ENCODE measurements at regions not wholly inside any gene's neighbourhood (a gene's known extent, or its start where the extent isn't known, plus 50 kb on each side); places are given as distances from the start of the nearest gene placed in this dataset.

- POLR2A ChIA-PET: no interaction called here
- no peaks in the 10 kb centered on the region for H3K9me3 ChIP-seq (ENCODE audit: control insufficient read depth, insufficient read depth, low read depth, low read length)
- no peaks in the 10 kb centered on the region for H3K36me3 ChIP-seq (ENCODE audit: control insufficient read depth in 2 of 2, insufficient read depth in 1 of 2, low read length in 2 of 2)
- no peak overlapping the region for H3K27ac ChIP-seq (ENCODE audit: extremely low read depth, low read depth, low read length)
- TF ChIP-seq, protein P1, sequence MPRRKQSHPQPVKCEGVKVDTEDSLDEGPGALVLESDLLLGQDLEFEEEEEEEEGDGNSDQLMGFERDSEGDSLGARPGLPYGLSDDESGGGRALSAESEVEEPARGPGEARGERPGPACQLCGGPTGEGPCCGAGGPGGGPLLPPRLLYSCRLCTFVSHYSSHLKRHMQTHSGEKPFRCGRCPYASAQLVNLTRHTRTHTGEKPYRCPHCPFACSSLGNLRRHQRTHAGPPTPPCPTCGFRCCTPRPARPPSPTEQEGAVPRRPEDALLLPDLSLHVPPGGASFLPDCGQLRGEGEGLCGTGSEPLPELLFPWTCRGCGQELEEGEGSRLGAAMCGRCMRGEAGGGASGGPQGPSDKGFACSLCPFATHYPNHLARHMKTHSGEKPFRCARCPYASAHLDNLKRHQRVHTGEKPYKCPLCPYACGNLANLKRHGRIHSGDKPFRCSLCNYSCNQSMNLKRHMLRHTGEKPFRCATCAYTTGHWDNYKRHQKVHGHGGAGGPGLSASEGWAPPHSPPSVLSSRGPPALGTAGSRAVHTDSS (tag by site-specific recombination; IDR thresholded peaks at IDR 0.05): no peak
- TF ChIP-seq ZFP3 (tag by site-specific recombination; IDR thresholded peaks at IDR 0.05; ENCODE audit: low read depth): no peak
- no peak for TF ChIP-seq ZNF2 (tag by site-specific recombination; IDR thresholded peaks at IDR 0.05)
- no peak for TF ChIP-seq ZNF24 (tag by site-specific recombination; IDR thresholded peaks at IDR 0.05)
- no peak for TF ChIP-seq ZNF292 (tag by site-specific recombination; IDR thresholded peaks at IDR 0.05; ENCODE audit: borderline replicate concordance, low read depth)
- no peak overlapping the region for H3K4me3 ChIP-seq (ENCODE audit: low read depth, low read length)
- CTCF ChIA-PET: no interaction called here
- H3K4me1 ChIP-seq (ENCODE audit: control insufficient read depth, insufficient read depth, low read length): no peaks in the 10 kb centered on the region
Observed at GRCh38 chr2:192443831-192444230, 249.1 kb upstream of the TMEFF2 start.

- ChIA-PET POLR2A (no interaction called here), CTCF (no interaction called here)
- no peak overlapping the region for H3K4me3 ChIP-seq (ENCODE audit: low read depth, low read length)
- no peak overlapping the region for H3K27ac ChIP-seq (ENCODE audit: extremely low read depth, low read depth, low read length)
- H3K36me3 ChIP-seq (ENCODE audit: control insufficient read depth in 2 of 2, insufficient read depth in 1 of 2, low read length in 2 of 2): no peaks in the 10 kb centered on the region
- H3K4me1 ChIP-seq (ENCODE audit: control insufficient read depth, insufficient read depth, low read length): no peaks in the 10 kb centered on the region
- no peaks in the 10 kb centered on the region for H3K9me3 ChIP-seq (ENCODE audit: control insufficient read depth, insufficient read depth, low read depth, low read length)
- TF ChIP-seq ZNF311 (tag by site-specific recombination; IDR thresholded peaks at IDR 0.05; ENCODE audit: borderline replicate concordance): no peak
- no peak for TF ChIP-seq ZNF600 (tag by site-specific recombination; IDR thresholded peaks at IDR 0.05)
- TF ChIP-seq ZNF2 (tag by site-specific recombination; IDR thresholded peaks at IDR 0.05): no peak
- no peak for TF ChIP-seq ZNF501 (tag by site-specific recombination; IDR thresholded peaks at IDR 0.05)
- TF ChIP-seq ZNF677 (tag by site-specific recombination; IDR thresholded peaks at IDR 0.05): no peak
Observed at GRCh38 chr2:192438239-192438638, 243.5 kb upstream of the TMEFF2 start.

GRCh38 chr2:192437653-192438052 lies 242.9 kb upstream of the TMEFF2 start:
- H3K36me3 ChIP-seq (ENCODE audit: control insufficient read depth in 2 of 2, insufficient read depth in 1 of 2, low read length in 2 of 2): no peaks in the 10 kb centered on the region
- no peaks in the 10 kb centered on the region for H3K4me1 ChIP-seq (ENCODE audit: control insufficient read depth, insufficient read depth, low read length)
- H3K9me3 ChIP-seq (ENCODE audit: control insufficient read depth, insufficient read depth, low read depth, low read length): no peaks in the 10 kb centered on the region
- H3K27ac ChIP-seq (ENCODE audit: extremely low read depth, low read depth, low read length): no peak overlapping the region
- POLR2A ChIA-PET: no interaction called here
- TF ChIP-seq ZNF529 (tag by site-specific recombination; IDR thresholded peaks at IDR 0.05; ENCODE audit: insufficient replicate concordance): no peak
- TF ChIP-seq, protein P2, sequence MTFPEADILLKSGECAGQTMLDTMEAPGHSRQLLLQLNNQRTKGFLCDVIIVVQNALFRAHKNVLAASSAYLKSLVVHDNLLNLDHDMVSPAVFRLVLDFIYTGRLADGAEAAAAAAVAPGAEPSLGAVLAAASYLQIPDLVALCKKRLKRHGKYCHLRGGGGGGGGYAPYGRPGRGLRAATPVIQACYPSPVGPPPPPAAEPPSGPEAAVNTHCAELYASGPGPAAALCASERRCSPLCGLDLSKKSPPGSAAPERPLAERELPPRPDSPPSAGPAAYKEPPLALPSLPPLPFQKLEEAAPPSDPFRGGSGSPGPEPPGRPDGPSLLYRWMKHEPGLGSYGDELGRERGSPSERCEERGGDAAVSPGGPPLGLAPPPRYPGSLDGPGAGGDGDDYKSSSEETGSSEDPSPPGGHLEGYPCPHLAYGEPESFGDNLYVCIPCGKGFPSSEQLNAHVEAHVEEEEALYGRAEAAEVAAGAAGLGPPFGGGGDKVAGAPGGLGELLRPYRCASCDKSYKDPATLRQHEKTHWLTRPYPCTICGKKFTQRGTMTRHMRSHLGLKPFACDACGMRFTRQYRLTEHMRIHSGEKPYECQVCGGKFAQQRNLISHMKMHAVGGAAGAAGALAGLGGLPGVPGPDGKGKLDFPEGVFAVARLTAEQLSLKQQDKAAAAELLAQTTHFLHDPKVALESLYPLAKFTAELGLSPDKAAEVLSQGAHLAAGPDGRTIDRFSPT (tag by site-specific recombination; IDR thresholded peaks at IDR 0.05): no peak
- CTCF ChIA-PET: no interaction called here
- no peak overlapping the region for H3K4me3 ChIP-seq (ENCODE audit: low read depth, low read length)

DNA sequence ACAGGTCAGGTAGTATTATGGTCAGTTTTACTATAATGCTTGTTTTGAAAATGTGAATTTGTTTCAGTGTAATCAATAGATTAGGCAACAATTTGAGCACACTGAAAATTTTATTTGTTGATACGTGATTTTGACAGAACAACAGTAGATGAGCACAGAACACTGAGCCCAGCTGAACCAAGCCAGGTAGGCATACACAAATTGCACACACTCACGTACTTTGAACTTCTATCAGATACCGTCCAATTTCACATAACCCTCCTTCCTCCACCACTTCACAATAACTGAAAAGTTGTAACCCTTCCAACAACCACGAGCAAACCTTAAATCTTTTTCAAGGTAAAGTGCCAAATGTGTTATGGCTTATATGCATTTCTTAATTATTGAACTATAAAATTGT lies 229.5 kb upstream of the TMEFF2 start:
- POLR2A ChIA-PET: no interaction called here

More for the DNA sequence above, 229.5 kb upstream of the TMEFF2 start:
- no peak overlapping the region for H3K27ac ChIP-seq (ENCODE audit: extremely low read depth, low read depth, low read length)
- TF ChIP-seq, protein P3, sequence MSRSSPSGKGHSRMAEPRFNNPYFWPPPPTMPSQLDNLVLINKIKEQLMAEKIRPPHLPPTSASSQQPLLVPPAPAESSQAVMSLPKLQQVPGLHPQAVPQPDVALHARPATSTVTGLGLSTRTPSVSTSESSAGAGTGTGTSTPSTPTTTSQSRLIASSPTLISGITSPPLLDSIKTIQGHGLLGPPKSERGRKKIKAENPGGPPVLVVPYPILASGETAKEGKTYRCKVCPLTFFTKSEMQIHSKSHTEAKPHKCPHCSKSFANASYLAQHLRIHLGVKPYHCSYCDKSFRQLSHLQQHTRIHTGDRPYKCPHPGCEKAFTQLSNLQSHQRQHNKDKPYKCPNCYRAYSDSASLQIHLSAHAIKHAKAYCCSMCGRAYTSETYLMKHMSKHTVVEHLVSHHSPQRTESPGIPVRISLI (tag by site-specific recombination; IDR thresholded peaks at IDR 0.05): no peak
- no peak for TF ChIP-seq ZBTB26 (tag by site-specific recombination; optimal IDR thresholded peaks at IDR 0.05)
- no peak for TF ChIP-seq ZNF707 (tag by site-specific recombination; IDR thresholded peaks at IDR 0.05)
- TF ChIP-seq, protein P4, sequence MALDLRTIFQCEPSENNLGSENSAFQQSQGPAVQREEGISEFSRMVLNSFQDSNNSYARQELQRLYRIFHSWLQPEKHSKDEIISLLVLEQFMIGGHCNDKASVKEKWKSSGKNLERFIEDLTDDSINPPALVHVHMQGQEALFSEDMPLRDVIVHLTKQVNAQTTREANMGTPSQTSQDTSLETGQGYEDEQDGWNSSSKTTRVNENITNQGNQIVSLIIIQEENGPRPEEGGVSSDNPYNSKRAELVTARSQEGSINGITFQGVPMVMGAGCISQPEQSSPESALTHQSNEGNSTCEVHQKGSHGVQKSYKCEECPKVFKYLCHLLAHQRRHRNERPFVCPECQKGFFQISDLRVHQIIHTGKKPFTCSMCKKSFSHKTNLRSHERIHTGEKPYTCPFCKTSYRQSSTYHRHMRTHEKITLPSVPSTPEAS (tag by site-specific recombination; IDR thresholded peaks at IDR 0.05): no peak
- no peaks in the 10 kb centered on the region for H3K9me3 ChIP-seq (ENCODE audit: control insufficient read depth, insufficient read depth, low read depth, low read length)
- H3K36me3 ChIP-seq (ENCODE audit: control insufficient read depth in 2 of 2, insufficient read depth in 1 of 2, low read length in 2 of 2): no peaks in the 10 kb centered on the region
- no peaks in the 10 kb centered on the region for H3K4me1 ChIP-seq (ENCODE audit: control insufficient read depth, insufficient read depth, low read length)
- CTCF ChIA-PET: no interaction called here
- no peak overlapping the region for H3K4me3 ChIP-seq (ENCODE audit: low read depth, low read length)
